ENCODE measurements at regions not wholly inside any gene's neighbourhood (a gene's known extent, or its start where the extent isn't known, plus 50 kb on each side); places are given as distances from the start of the nearest gene placed in this dataset.

- no peak overlapping the region for H3K4me3 ChIP-seq
- H3K9me3 ChIP-seq (ENCODE audit: control insufficient read depth in 4 of 4, insufficient read depth in 3 of 4, low read length in 3 of 4): peaks cover 0 to 9% (median 0%) of the 10 kb centered on the region in 4 donors
- ATAC-seq (ENCODE audit: insufficient read depth, low FRiP score): no peak
- WGBS, 2 donors: 85 to 90% methylated on average over 6 of the region's 6 CpGs
- no peak for TF ChIP-seq CTCF (IDR thresholded peaks at IDR 0.05; ENCODE audit: control extremely low read depth, extremely low read depth)
- H3K4me1 ChIP-seq (ENCODE audit: control insufficient read depth in 5 of 5, insufficient read depth in 5 of 5, low read length in 5 of 5): no peaks in the 10 kb centered on the region
- no peak overlapping the region for H3K27ac ChIP-seq (ENCODE audit: low read depth in 1 of 2, low read length in 1 of 2)
- no peak overlapping the region for H3K9ac ChIP-seq (ENCODE audit: insufficient read depth in 1 of 2, low read length in 2 of 2)
- H3K27me3 ChIP-seq (ENCODE audit: control insufficient read depth in 3 of 3, insufficient read depth in 3 of 3, low read length in 2 of 3): no peaks in the 10 kb centered on the region
- no peak for DNase-seq
- no peaks in the 10 kb centered on the region for H3K36me3 ChIP-seq (ENCODE audit: control insufficient read depth in 4 of 4, insufficient read depth in 4 of 4, low read length in 4 of 4)
Observed at GRCh38 chr20:24141111-24141510, 152.5 kb upstream of the GGTLC1 start.

- no peak overlapping the region for H3K9ac ChIP-seq (ENCODE audit: insufficient read depth in 1 of 2, low read length in 2 of 2)
- no peaks in the 10 kb centered on the region for H3K4me1 ChIP-seq (ENCODE audit: control insufficient read depth in 5 of 5, insufficient read depth in 5 of 5, low read length in 5 of 5)
- H3K9me3 ChIP-seq (ENCODE audit: control insufficient read depth in 4 of 4, insufficient read depth in 3 of 4, low read length in 3 of 4): peaks cover 0 to 9% (median 0%) of the 10 kb centered on the region in 4 donors
- 96 to 100% methylated on average over 1 of the region's 1 CpG for WGBS, 2 donors
- ATAC-seq (ENCODE audit: insufficient read depth, low FRiP score) (no peak), DNase-seq (no peak)
- no peaks in the 10 kb centered on the region for H3K36me3 ChIP-seq (ENCODE audit: control insufficient read depth in 4 of 4, insufficient read depth in 4 of 4, low read length in 4 of 4)
- no peak overlapping the region for H3K27ac ChIP-seq (ENCODE audit: low read depth in 1 of 2, low read length in 1 of 2)
- no peaks in the 10 kb centered on the region for H3K27me3 ChIP-seq (ENCODE audit: control insufficient read depth in 3 of 3, insufficient read depth in 3 of 3, low read length in 2 of 3)
- TF ChIP-seq CTCF (IDR thresholded peaks at IDR 0.05; ENCODE audit: control extremely low read depth, extremely low read depth): no peak
- H3K4me3 ChIP-seq: no peak overlapping the region
Observed at GRCh38 chr20:24139846-24140245, 151.3 kb upstream of the GGTLC1 start.

- TF ChIP-seq CTCF (IDR thresholded peaks at IDR 0.05; ENCODE audit: control extremely low read depth, extremely low read depth): no peak
- Histone ChIP-seq H3K4me1 (ENCODE audit: control insufficient read depth in 5 of 5, insufficient read depth in 5 of 5, low read length in 5 of 5) (peaks cover 0 to 4% (median 0%) of the 10 kb centered on the region in 5 donors), H3K36me3 (ENCODE audit: control insufficient read depth in 4 of 4, insufficient read depth in 4 of 4, low read length in 4 of 4) (no peaks in the 10 kb centered on the region), H3K9me3 (ENCODE audit: control insufficient read depth in 4 of 4, insufficient read depth in 3 of 4, low read length in 3 of 4) (peaks cover 0 to 9% (median 0%) of the 10 kb centered on the region in 4 donors), H3K4me3 (no peak overlapping the region), H3K9ac (ENCODE audit: insufficient read depth in 1 of 2, low read length in 2 of 2) (no peak overlapping the region), H3K27ac (ENCODE audit: low read depth in 1 of 2, low read length in 1 of 2) (no peak overlapping the region), H3K27me3 (ENCODE audit: control insufficient read depth in 3 of 3, insufficient read depth in 3 of 3, low read length in 2 of 3) (no peaks in the 10 kb centered on the region)
- ATAC-seq (ENCODE audit: insufficient read depth, low FRiP score): no peak
- WGBS, 2 donors: 87 to 92% methylated on average over 2 of the region's 2 CpGs
- no peak for DNase-seq
Observed at GRCh38 chr20:24138951-24139350, 150.4 kb upstream of the GGTLC1 start.

GRCh38 chr20:24138196-24138857 lies 149.7 kb upstream of the GGTLC1 start:
- DNase-seq: no peak
- no peak for TF ChIP-seq CTCF (IDR thresholded peaks at IDR 0.05; ENCODE audit: control extremely low read depth, extremely low read depth)
- 67 to 78% methylated on average over 5 of the region's 5 CpGs for WGBS, 2 donors
- Histone ChIP-seq H3K27me3 (ENCODE audit: control insufficient read depth in 3 of 3, insufficient read depth in 3 of 3, low read length in 2 of 3) (no peaks in the 10 kb centered on the region), H3K9ac (ENCODE audit: insufficient read depth in 1 of 2, low read length in 2 of 2) (no peak overlapping the region), H3K9me3 (ENCODE audit: control insufficient read depth in 4 of 4, insufficient read depth in 3 of 4, low read length in 3 of 4) (peaks cover 0 to 9% (median 0%) of the 10 kb centered on the region in 4 donors), H3K4me1 (ENCODE audit: control insufficient read depth in 5 of 5, insufficient read depth in 5 of 5, low read length in 5 of 5) (peaks cover 0 to 4% (median 0%) of the 10 kb centered on the region in 5 donors), H3K4me3 (no peak overlapping the region), H3K27ac (ENCODE audit: low read depth in 1 of 2, low read length in 1 of 2) (no peak overlapping the region), H3K36me3 (ENCODE audit: control insufficient read depth in 4 of 4, insufficient read depth in 4 of 4, low read length in 4 of 4) (no peaks in the 10 kb centered on the region)
- ATAC-seq (ENCODE audit: insufficient read depth, low FRiP score): no peak
